ENCODE measurements at regions not wholly inside any gene's neighbourhood (a gene's known extent, or its start where the extent isn't known, plus 50 kb on each side); places are given as distances from the start of the nearest gene placed in this dataset.
"Not testable (repeated sequence)": the region's sequence is repeated elsewhere in the genome, so short reads cannot be mapped to it uniquely, and the experiment has no call there.

- no peak for DNase-seq
Measured at GRCh38 chr16:86718118-86718517, 139.8 kb downstream of the FOXL1 start.

- no peak for DNase-seq
Measured at GRCh38 chr16:86722970-86723369, 144.6 kb downstream of the FOXL1 start.

GRCh38 chr16:86723689-86724088 lies 145.3 kb downstream of the FOXL1 start:
- no peak for DNase-seq

- DNase-seq = no peak
Measured at GRCh38 chr16:86725401-86725800, 147.1 kb downstream of the FOXL1 start.

- no peak for DNase-seq
Measured at GRCh38 chr16:86726340-86726739, 148.0 kb downstream of the FOXL1 start.

- no peak for DNase-seq
Measured at GRCh38 chr16:86727131-86727530, 148.8 kb downstream of the FOXL1 start.

- DNase-seq = no peak
Measured at GRCh38 chr16:86727632-86728031, 149.3 kb downstream of the FOXL1 start.

- no peak for DNase-seq
Measured at GRCh38 chr16:86729686-86730085, 151.3 kb downstream of the FOXL1 start.

- no peak for DNase-seq
Measured at GRCh38 chr16:86730086-86730485, 151.7 kb downstream of the FOXL1 start.

- DNase-seq = no peak
Measured at GRCh38 chr16:86730597-86730996, 152.2 kb downstream of the FOXL1 start.

- DNase-seq = no peak
Measured at GRCh38 chr16:86732621-86733295, 154.4 kb downstream of the FOXL1 start.

- no peak for DNase-seq
Measured at GRCh38 chr16:86733546-86734254, 155.4 kb downstream of the FOXL1 start.

- no peak for DNase-seq
Measured at GRCh38 chr16:86734543-86735460, 156.5 kb downstream of the FOXL1 start.

GRCh38 chr16:86735727-86736126 lies 157.4 kb downstream of the FOXL1 start:
- no peak for DNase-seq

GRCh38 chr16:86736502-86736901 lies 158.2 kb downstream of the FOXL1 start:
- DNase-seq = no peak

GRCh38 chr16:86737083-86737482 lies 158.7 kb downstream of the FOXL1 start:
- no peak for DNase-seq

GRCh38 chr16:86738322-86738721 lies 160.0 kb downstream of the FOXL1 start:
- DNase-seq = not testable (repeated sequence)

- no peak for DNase-seq
Measured at GRCh38 chr16:86739178-86739577, 160.8 kb downstream of the FOXL1 start.

GRCh38 chr16:86739808-86740207 lies 161.5 kb downstream of the FOXL1 start:
- no peak for DNase-seq

GRCh38 chr16:86740298-86740697 lies 161.9 kb downstream of the FOXL1 start:
- no peak for DNase-seq

GRCh38 chr16:86740906-86741799 lies 162.8 kb downstream of the FOXL1 start:
- no peak for DNase-seq

GRCh38 chr16:86747761-86748160 lies 169.4 kb downstream of the FOXL1 start:
- DNase-seq = no peak

- no peak for DNase-seq
Measured at GRCh38 chr16:86748652-86749051, 170.3 kb downstream of the FOXL1 start.
